Fibroblast of skin of right quadriceps (primary cell): ENCODE measurements at regions not wholly inside any gene's neighbourhood (a gene's known extent, or its start where the extent isn't known, plus 50 kb on each side); places are given as distances from the start of the nearest gene placed in this dataset.
"Not testable (repeated sequence)": the region's sequence is repeated elsewhere in the genome, so short reads cannot be mapped to it uniquely, and the experiment has no call there.

ENCODE experiments used
- DNase-seq: peaks from one replicate; pipeline ENCODE4 v3.0.0-alpha.2; 2013

GRCh38 chr4:49154308-49155103 is 168.4 kb downstream of the CWH43 start:
- DNase-seq: peak; percentile 70

GRCh38 chr4:49155270-49155669 is 169.2 kb downstream of the CWH43 start:
- not testable (repeated sequence) for DNase-seq

- not testable (repeated sequence) for DNase-seq
These were observed 170.2 kb downstream of the CWH43 start for GRCh38 chr4:49156309-49156708.

- DNase-seq: not testable (repeated sequence)
These were observed 171.6 kb downstream of the CWH43 start for GRCh38 chr4:49157630-49158029.

GRCh38 chr4:49161111-49161541 is 175.1 kb downstream of the CWH43 start:
- DNase-seq: not testable (repeated sequence)

- DNase-seq: not testable (repeated sequence)
These were observed 178.8 kb downstream of the CWH43 start for GRCh38 chr4:49164916-49165315.

- not testable (repeated sequence) for DNase-seq
These were observed 191.8 kb downstream of the CWH43 start for GRCh38 chr4:49177847-49178246.

- not testable (repeated sequence) for DNase-seq
These were observed 195.0 kb downstream of the CWH43 start for GRCh38 chr4:49181088-49181487.

- DNase-seq: not testable (repeated sequence)
These were observed 225.5 kb downstream of the CWH43 start for GRCh38 chr4:49211396-49212194.

- not testable (repeated sequence) for DNase-seq
These were observed 227.2 kb downstream of the CWH43 start for GRCh38 chr4:49213250-49213649.

GRCh38 chr4:49213750-49214149 is 227.7 kb downstream of the CWH43 start:
- DNase-seq: not testable (repeated sequence)

- not testable (repeated sequence) for DNase-seq
These were observed 228.5 kb downstream of the CWH43 start for GRCh38 chr4:49214453-49215081.

GRCh38 chr4:49215082-49215479 is 229.0 kb downstream of the CWH43 start:
- DNase-seq: not testable (repeated sequence)

- not testable (repeated sequence) for DNase-seq
These were observed 230.5 kb downstream of the CWH43 start for GRCh38 chr4:49216606-49217005.

- no peak for DNase-seq
These were observed 231.4 kb downstream of the CWH43 start for GRCh38 chr4:49217492-49217891.

GRCh38 chr4:49218094-49218493 is 232.0 kb downstream of the CWH43 start:
- not testable (repeated sequence) for DNase-seq

GRCh38 chr4:49218931-49219330 is 232.9 kb downstream of the CWH43 start:
- not testable (repeated sequence) for DNase-seq

- not testable (repeated sequence) for DNase-seq
These were observed 233.6 kb downstream of the CWH43 start for GRCh38 chr4:49219489-49220225.

- DNase-seq: no peak
These were observed 235.1 kb downstream of the CWH43 start for GRCh38 chr4:49221209-49221608.

- DNase-seq: not testable (repeated sequence)
These were observed 236.7 kb downstream of the CWH43 start for GRCh38 chr4:49222810-49223209.

- not testable (repeated sequence) for DNase-seq
These were observed 240.3 kb downstream of the CWH43 start for GRCh38 chr4:49226216-49226866.

- DNase-seq: not testable (repeated sequence)
These were observed 241.9 kb downstream of the CWH43 start for GRCh38 chr4:49227941-49228340.
